Heart right ventricle (tissue), 16 donors: ENCODE measurements at regions not wholly inside any gene's neighbourhood (a gene's known extent, or its start where the extent isn't known, plus 50 kb on each side); places are given as distances from the start of the nearest gene placed in this dataset.

ENCODE experiments used
- ATAC-seq, 8 donors: fragments of 200-7000 bp; cut with Tn5 transposase; one replicate each; pipeline ENCODE4 v1.9.1; 2020; ENCODE audit warnings: mild to moderate bottlenecking in 8 of 8, moderate library complexity in 8 of 8, moderate number of reproducible peaks in 1 of 8
- DNase-seq, 2 donors: peaks; one replicate each; pipeline ENCODE4 v3.0.0-alpha.2; 2020
- H3K27ac ChIP-seq, 10 donors: fragments of 200-600 bp; sonication (generic) in 2 of 10; one replicate each; pipeline versions ENCODE4 v1.5.0 to v1.8.0; 2020 to 2022; ENCODE audit warnings: mild to moderate bottlenecking in 3 of 10
- H3K27me3 ChIP-seq, 7 donors: fragments of 200-600 bp; one replicate each; pipeline ENCODE4 v1.8.0; 2021 to 2022; ENCODE audit warnings: mild to moderate bottlenecking in 2 of 7
- H3K36me3 ChIP-seq, 9 donors: fragments of 200-600 bp; sonication (generic) in 1 of 9; one replicate each; pipeline versions ENCODE4 v1.5.0 to v1.8.0; 2020 to 2022; ENCODE audit warnings: mild to moderate bottlenecking in 2 of 9
- H3K4me1 ChIP-seq, 9 donors: fragments of 200-600 bp; sonication (generic) in 1 of 9; one replicate each; pipeline versions ENCODE4 v1.5.0 to v1.8.0; 2020 to 2022; ENCODE audit warnings: mild to moderate bottlenecking in 4 of 9
- H3K4me3 ChIP-seq, 10 donors: fragments of 200-600 bp; sonication (generic) in 2 of 10; one replicate each; pipeline versions ENCODE4 v1.5.0 to v1.8.0; 2020 to 2022; ENCODE audit warnings: mild to moderate bottlenecking in 7 of 10, moderate library complexity in 2 of 10
- H3K9me3 ChIP-seq, 11 donors: fragments of 200-600 bp in 10 of 11; sonication (generic) in 2 of 11; one replicate each; pipeline versions ENCODE4 v1.5.0 to v1.8.0; 2013 to 2022; ENCODE audit warnings: mild to moderate bottlenecking in 2 of 11, control low read depth in 1 of 11, moderate library complexity in 1 of 11
- WGBS, 2 donors: extraction: QIAGEN DNeasy Blood & Tissue Kit; methylation state at CpG; one replicate each; pipeline ENCODE4 v1.1.7; 2013; ENCODE audit warnings: inconsistent platforms in 1 of 2; 5-methylcytosine and 5-hydroxymethylcytosine counted together
- intact Hi-C, 10 donors: fragments of 100-400 bp; cut with DNase I; formaldehyde crosslinking; loops; one replicate each; pipeline versions ENCODE4 v1.11.1 to v1.14.2; 2022
- TF ChIP-seq, protein P1 (sequence below), 9 donors: fragments of 200-600 bp; sonication (generic) in 2 of 9; IDR thresholded peaks; one replicate each; pipeline versions ENCODE4 v1.5.0 to v1.8.0; 2021 to 2022; ENCODE audit warnings: antibody characterized with exemption in 9 of 9, mild to moderate bottlenecking in 5 of 9, moderate library complexity in 1 of 9
- donor health status: Arrhythmogenic right ventricular cardiomyopathy.
- donor health status: ischemic (EF 13 %, LVEDD 7.1; RV severe dilation, severe dysfunction).
- donor health status: healthy with polysubstance abuse.
- donor health status: DM: no; HTN: yes; CAD: no.
- donor health status: DM: no; HTN: no; CAD: no.
- donor health status: ischemic (EF 25% LVEDD 6.9; RV normal size, moderate dysfunction).
- donor health status: ischemic (EF 25% LVEDD 5.7; RV mildly dilated, moderate dysfunction).
- donor health status: healthy.
- donor health status: DM: yes; HTN: yes; CAD: no.
- donor health status: Ischemic cardiomyopathy.
- donor health status: ischemic (EF 35%, LVEDD 5.7; RV mildly dilated, moderate dysfunction).
- donor health status: nonischemic (EF 11% LVEDD 7.7; RV severe dilation, severe dysfunction).
- donor health status: DM: yes; HTN: yes; CAD: no.
- donor health status: PGD.
- donor health status: ischemic (EF 29% LVEDD 5.4; RV normal size, mild dysfunction).
- donor health status: nonischemic (EF 23%, LVEDD 6.1; RV moderate dilation, normal function).

DNA sequence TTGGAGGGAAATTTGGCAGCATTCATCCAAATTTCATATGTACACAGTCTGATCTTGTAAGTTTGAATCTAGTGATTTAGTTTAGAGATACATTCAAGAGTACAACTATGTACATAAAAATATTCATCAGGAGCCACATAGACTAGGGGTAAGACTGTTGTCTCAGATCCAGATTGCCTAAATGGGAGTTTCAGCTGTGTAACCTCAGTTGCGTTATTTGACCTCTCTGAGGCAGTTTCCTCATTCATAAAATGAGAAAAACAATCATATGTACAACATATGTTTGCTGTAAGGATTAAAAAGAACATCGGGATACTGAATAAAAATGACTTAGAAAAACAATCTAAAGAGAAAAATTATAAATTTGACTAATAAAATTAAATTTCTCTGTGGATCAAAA is 577.5 kb downstream of the RPL10L start:
- H3K4me1 ChIP-seq: no peaks in the 10 kb centered on the region
- no peak overlapping the region for H3K4me3 ChIP-seq
- no peak for ATAC-seq
- no peaks in the 10 kb centered on the region for H3K36me3 ChIP-seq
- WGBS, 2 donors: 78 to 80% methylated on average over 2 of the region's 2 CpGs
- TF ChIP-seq, protein P1, sequence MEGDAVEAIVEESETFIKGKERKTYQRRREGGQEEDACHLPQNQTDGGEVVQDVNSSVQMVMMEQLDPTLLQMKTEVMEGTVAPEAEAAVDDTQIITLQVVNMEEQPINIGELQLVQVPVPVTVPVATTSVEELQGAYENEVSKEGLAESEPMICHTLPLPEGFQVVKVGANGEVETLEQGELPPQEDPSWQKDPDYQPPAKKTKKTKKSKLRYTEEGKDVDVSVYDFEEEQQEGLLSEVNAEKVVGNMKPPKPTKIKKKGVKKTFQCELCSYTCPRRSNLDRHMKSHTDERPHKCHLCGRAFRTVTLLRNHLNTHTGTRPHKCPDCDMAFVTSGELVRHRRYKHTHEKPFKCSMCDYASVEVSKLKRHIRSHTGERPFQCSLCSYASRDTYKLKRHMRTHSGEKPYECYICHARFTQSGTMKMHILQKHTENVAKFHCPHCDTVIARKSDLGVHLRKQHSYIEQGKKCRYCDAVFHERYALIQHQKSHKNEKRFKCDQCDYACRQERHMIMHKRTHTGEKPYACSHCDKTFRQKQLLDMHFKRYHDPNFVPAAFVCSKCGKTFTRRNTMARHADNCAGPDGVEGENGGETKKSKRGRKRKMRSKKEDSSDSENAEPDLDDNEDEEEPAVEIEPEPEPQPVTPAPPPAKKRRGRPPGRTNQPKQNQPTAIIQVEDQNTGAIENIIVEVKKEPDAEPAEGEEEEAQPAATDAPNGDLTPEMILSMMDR (IDR thresholded peaks at IDR 0.05): no peak
- H3K27ac ChIP-seq: no peak overlapping the region
- intact Hi-C loops: no loop called here
- no peaks in the 10 kb centered on the region for H3K27me3 ChIP-seq
- DNase-seq: no peak
- peaks cover 0 to 10% (median 0%) of the 10 kb centered on the region in 11 donors for H3K9me3 ChIP-seq

DNA sequence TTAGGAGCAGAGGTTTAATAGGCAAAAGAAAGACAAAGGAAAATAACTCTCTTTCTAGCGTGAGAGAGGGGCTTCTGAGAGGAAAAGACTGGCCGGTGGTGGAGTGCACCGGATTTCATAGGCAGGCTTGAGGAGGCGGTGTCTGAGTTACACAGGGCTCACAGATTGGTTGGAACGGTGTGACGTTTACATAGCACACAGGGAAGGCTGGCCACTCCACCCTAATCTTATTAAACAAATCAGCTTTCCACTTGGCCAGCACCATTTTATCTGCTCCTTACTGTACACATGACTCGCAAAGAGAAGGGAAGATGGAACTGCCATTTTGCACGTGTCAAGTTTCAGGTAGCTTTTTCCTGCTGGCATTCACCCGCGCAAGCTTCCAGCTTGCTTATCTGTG is 587.7 kb downstream of the RPL10L start:
- intact Hi-C loops: no loop called here
- DNase-seq (no peak), ATAC-seq (no peak)
- H3K4me1 ChIP-seq: no peaks in the 10 kb centered on the region
- H3K9me3 ChIP-seq: peaks cover 0 to 17% (median 0%) of the 10 kb centered on the region in 11 donors
- WGBS, 2 donors: 69 to 74% methylated on average over 10 of the region's 10 CpGs
- no peaks in the 10 kb centered on the region for H3K27me3 ChIP-seq
- no peaks in the 10 kb centered on the region for H3K36me3 ChIP-seq
- H3K27ac ChIP-seq: no peak overlapping the region
- TF ChIP-seq, protein P1 (IDR thresholded peaks at IDR 0.05): no peak
- no peak overlapping the region for H3K4me3 ChIP-seq

- H3K27me3 ChIP-seq: no peaks in the 10 kb centered on the region
- H3K36me3 ChIP-seq: no peaks in the 10 kb centered on the region
- ATAC-seq (no peak), DNase-seq (no peak)
- no peaks in the 10 kb centered on the region for H3K4me1 ChIP-seq
- H3K9me3 ChIP-seq: peaks cover 0 to 17% (median 0%) of the 10 kb centered on the region in 11 donors
- H3K27ac ChIP-seq: no peak overlapping the region
- 61 to 69% methylated on average over 4 of the region's 4 CpGs for WGBS, 2 donors
- TF ChIP-seq, protein P1 (IDR thresholded peaks at IDR 0.05): no peak
- no peak overlapping the region for H3K4me3 ChIP-seq
- intact Hi-C loops: no loop called here
These were observed 592.5 kb downstream of the RPL10L start for GRCh38 chr14:46058964-46059563.

DNA sequence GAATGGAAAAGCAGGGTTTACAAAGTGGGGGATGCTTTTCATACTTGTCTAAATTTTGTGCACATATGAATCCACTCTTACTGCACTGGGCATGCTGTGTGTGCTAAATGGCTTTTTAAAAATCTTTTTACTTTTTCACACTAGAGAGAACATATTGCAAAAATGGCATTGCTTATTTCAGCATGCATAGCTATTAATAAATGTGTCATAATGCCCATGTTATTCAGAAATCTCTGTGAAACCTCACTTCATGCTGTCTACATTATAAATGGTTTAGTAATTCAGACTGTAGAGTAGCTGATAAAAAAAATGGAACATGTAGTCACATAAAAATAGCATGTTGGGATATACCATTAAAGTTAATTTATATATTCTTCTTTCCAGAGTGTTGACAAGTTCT is 593.8 kb downstream of the RPL10L start:
- intact Hi-C loops: no loop called here

More for the DNA sequence above, 593.8 kb downstream of the RPL10L start:
- H3K4me1 ChIP-seq: no peaks in the 10 kb centered on the region
- TF ChIP-seq, protein P1 (IDR thresholded peaks at IDR 0.05): no peak
- ATAC-seq (no peak), DNase-seq (no peak)
- no peaks in the 10 kb centered on the region for H3K36me3 ChIP-seq
- peaks cover 0 to 7% (median 0%) of the 10 kb centered on the region in 11 donors for H3K9me3 ChIP-seq
- H3K27ac ChIP-seq: no peak overlapping the region
- no peaks in the 10 kb centered on the region for H3K27me3 ChIP-seq
- H3K4me3 ChIP-seq: no peak overlapping the region
